ENCODE measurements at regions not wholly inside any gene's neighbourhood (a gene's known extent, or its start where the extent isn't known, plus 50 kb on each side); places are given as distances from the start of the nearest gene placed in this dataset.

- TF ChIP-seq CTCF (conservative IDR thresholded peaks at IDR 0.05; ENCODE audit: low read depth, low read length) = no peak
- DNase-seq (ENCODE audit: low read depth) = no peak
- H3K4me3 ChIP-seq (ENCODE audit: low read depth, low read length) = no peak overlapping the region
These were observed 475.0 kb upstream of the PROK2 start for GRCh38 chr3:72259755-72260587.

- no peak for TF ChIP-seq CTCF (conservative IDR thresholded peaks at IDR 0.05; ENCODE audit: low read depth, low read length)
- no peak overlapping the region for H3K4me3 ChIP-seq (ENCODE audit: low read depth, low read length)
- no peak for DNase-seq (ENCODE audit: low read depth)
These were observed 473.6 kb upstream of the PROK2 start for GRCh38 chr3:72258361-72259141.

GRCh38 chr3:72257738-72258137, 472.8 kb upstream of the PROK2 start:
- DNase-seq (ENCODE audit: low read depth) = no peak
- TF ChIP-seq CTCF (conservative IDR thresholded peaks at IDR 0.05; ENCODE audit: low read depth, low read length) = no peak
- H3K4me3 ChIP-seq (ENCODE audit: low read depth, low read length) = no peak overlapping the region

- H3K4me3 ChIP-seq (ENCODE audit: low read depth, low read length) = no peak overlapping the region
- DNase-seq (ENCODE audit: low read depth) = no peak
- TF ChIP-seq CTCF (conservative IDR thresholded peaks at IDR 0.05; ENCODE audit: low read depth, low read length) = no peak
These were observed 472.3 kb upstream of the PROK2 start for GRCh38 chr3:72257203-72257602.

GRCh38 chr3:72256716-72257115, 471.8 kb upstream of the PROK2 start:
- no peak overlapping the region for H3K4me3 ChIP-seq (ENCODE audit: low read depth, low read length)
- TF ChIP-seq CTCF (conservative IDR thresholded peaks at IDR 0.05; ENCODE audit: low read depth, low read length) = no peak
- no peak for DNase-seq (ENCODE audit: low read depth)

GRCh38 chr3:72255791-72256559, 471.0 kb upstream of the PROK2 start:
- no peak overlapping the region for H3K4me3 ChIP-seq (ENCODE audit: low read depth, low read length)
- TF ChIP-seq CTCF (conservative IDR thresholded peaks at IDR 0.05; ENCODE audit: low read depth, low read length) = peak; percentile 42
- no peak for DNase-seq (ENCODE audit: low read depth)
